Fibroblast of pulmonary artery (primary cell): ENCODE measurements at regions not wholly inside any gene's neighbourhood (a gene's known extent, or its start where the extent isn't known, plus 50 kb on each side); places are given as distances from the start of the nearest gene placed in this dataset.

ENCODE experiments used
- DNase-seq: peaks from one replicate; pipeline ENCODE4 v3.0.0-alpha.2; 2010; ENCODE audit warnings: low read depth
- H3K4me3 ChIP-seq: replicated peaks from 2 replicates; pipeline ENCODE4 v1.5.1; 2011; ENCODE audit warnings: low read depth, mild to moderate bottlenecking, control low read depth, low read length, moderate library complexity
- CTCF ChIP-seq: IDR thresholded peaks from 2 replicates; pipeline ENCODE4 v1.5.1; 2011; ENCODE audit warnings: mild to moderate bottlenecking, control low read depth, low read length, inconsistent platforms; ENCODE audit errors: missing control alignments

GRCh38 chr17:72238157-72238673, 117.4 kb downstream of the SOX9 start:
- TF ChIP-seq CTCF, result no peak
- no peak overlapping the region for H3K4me3 ChIP-seq
- no peak for DNase-seq

- no peak for TF ChIP-seq CTCF
- H3K4me3 ChIP-seq, result no peak overlapping the region
- no peak for DNase-seq
These were observed 118.7 kb downstream of the SOX9 start for GRCh38 chr17:72239548-72239947.

GRCh38 chr17:72240333-72240732, 119.5 kb downstream of the SOX9 start:
- H3K4me3 ChIP-seq, result no peak overlapping the region
- TF ChIP-seq CTCF, result no peak
- DNase-seq, result no peak

- no peak for TF ChIP-seq CTCF
- no peak overlapping the region for H3K4me3 ChIP-seq
- DNase-seq, result peak; percentile 31
These were observed 123.7 kb downstream of the SOX9 start for GRCh38 chr17:72244494-72244893.

- no peak overlapping the region for H3K4me3 ChIP-seq
- TF ChIP-seq CTCF, result no peak
- peak; percentile 15 for DNase-seq
These were observed 124.1 kb downstream of the SOX9 start for GRCh38 chr17:72244956-72245355.

GRCh38 chr17:72249441-72249840, 128.6 kb downstream of the SOX9 start:
- TF ChIP-seq CTCF, result no peak
- no peak for DNase-seq
- no peak overlapping the region for H3K4me3 ChIP-seq

GRCh38 chr17:72250206-72250605, 129.4 kb downstream of the SOX9 start:
- DNase-seq, result no peak
- no peak for TF ChIP-seq CTCF
- no peak overlapping the region for H3K4me3 ChIP-seq
